ENCODE measurements at regions not wholly inside any gene's neighbourhood (a gene's known extent, or its start where the extent isn't known, plus 50 kb on each side); places are given as distances from the start of the nearest gene placed in this dataset.

DNA sequence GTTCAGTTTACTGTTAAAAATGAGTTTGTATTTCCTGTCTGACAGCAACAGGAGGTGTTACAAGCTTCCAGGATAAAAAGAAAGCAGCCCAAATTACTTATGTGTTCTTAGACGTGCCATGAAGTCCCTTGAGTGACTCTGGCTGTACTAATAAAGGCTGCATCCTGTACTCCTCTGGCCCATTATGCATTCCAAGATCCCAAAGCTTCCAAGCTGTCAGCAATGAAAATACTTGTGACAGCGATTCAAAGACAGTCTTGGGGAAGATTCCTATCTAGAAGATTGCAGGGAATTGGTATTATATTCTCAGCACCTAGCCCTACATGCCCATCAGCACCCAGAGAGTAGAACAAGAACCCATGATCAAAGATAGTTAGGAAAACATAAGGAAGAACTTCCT lies 281.6 kb upstream of the TRPC7 start:
- WGBS, 2 donors: 29 to 31% methylated on average over 2 of the region's 2 CpGs
- Histone ChIP-seq H3K4me3 (no peak overlapping the region), H3K9me3 (no peaks in the 10 kb centered on the region), H3K27ac (no peak overlapping the region), H3K4me1 (no peaks in the 10 kb centered on the region), H3K27me3 (no peaks in the 10 kb centered on the region), H3K36me3 (no peaks in the 10 kb centered on the region)
- intact Hi-C loops (cut with DNase I): no loop called here
- no peak for DNase-seq
- TF ChIP-seq, protein P1, sequence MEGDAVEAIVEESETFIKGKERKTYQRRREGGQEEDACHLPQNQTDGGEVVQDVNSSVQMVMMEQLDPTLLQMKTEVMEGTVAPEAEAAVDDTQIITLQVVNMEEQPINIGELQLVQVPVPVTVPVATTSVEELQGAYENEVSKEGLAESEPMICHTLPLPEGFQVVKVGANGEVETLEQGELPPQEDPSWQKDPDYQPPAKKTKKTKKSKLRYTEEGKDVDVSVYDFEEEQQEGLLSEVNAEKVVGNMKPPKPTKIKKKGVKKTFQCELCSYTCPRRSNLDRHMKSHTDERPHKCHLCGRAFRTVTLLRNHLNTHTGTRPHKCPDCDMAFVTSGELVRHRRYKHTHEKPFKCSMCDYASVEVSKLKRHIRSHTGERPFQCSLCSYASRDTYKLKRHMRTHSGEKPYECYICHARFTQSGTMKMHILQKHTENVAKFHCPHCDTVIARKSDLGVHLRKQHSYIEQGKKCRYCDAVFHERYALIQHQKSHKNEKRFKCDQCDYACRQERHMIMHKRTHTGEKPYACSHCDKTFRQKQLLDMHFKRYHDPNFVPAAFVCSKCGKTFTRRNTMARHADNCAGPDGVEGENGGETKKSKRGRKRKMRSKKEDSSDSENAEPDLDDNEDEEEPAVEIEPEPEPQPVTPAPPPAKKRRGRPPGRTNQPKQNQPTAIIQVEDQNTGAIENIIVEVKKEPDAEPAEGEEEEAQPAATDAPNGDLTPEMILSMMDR (IDR thresholded peaks at IDR 0.05): no peak
- no peak for TF ChIP-seq POLR2A (IDR thresholded peaks at IDR 0.05)

DNA sequence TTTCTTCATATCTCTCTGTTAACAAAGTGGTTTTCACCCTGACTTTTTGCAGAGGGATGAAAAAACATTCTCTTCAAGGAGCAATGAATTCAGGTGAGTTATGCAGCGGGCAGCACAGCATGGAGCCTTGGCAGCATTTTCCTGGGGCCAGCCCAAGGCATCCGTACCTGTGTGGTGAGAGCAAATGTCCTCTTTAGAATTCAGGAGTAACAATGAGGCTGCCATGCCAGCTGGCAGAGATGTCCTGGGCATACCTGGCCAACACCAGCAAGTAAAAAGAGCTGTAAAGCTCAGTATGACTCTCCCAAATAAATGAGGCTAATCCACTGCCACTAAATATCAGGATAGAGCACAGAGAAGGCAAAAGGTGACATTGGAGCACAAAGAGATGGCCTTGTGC lies 277.6 kb upstream of the TRPC7 start:
- 43 to 54% methylated on average over 1 to 2 of the region's 2 CpGs for WGBS, 2 donors
- H3K4me1 ChIP-seq: no peaks in the 10 kb centered on the region
- intact Hi-C loops (cut with DNase I): no loop called here
- no peaks in the 10 kb centered on the region for H3K9me3 ChIP-seq
- H3K36me3 ChIP-seq: no peaks in the 10 kb centered on the region
- DNase-seq: no peak
- H3K27me3 ChIP-seq: no peaks in the 10 kb centered on the region
- no peak overlapping the region for H3K27ac ChIP-seq
- H3K4me3 ChIP-seq: no peak overlapping the region
- no peak for TF ChIP-seq POLR2A (IDR thresholded peaks at IDR 0.05)
- TF ChIP-seq, protein P1 (IDR thresholded peaks at IDR 0.05): no peak

DNA sequence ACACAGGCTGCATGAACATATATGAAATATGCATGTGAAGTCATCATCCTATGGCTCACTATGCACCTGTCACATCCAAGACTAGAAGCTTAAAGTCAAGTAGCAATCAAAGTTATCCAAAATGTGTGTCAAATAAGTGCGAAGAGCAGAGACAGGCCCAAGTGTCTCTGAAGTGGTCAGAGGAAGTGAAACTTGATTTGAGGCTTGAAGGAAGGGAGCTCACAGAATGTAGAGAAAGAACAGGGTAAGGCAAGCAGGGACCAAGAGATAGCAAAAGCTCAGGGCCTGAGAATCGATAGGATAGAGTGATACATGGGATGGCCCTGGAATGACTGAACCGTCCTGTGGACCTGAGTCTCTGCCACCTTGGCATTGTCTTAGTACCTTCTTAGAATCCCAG lies 274.3 kb upstream of the TRPC7 start:
- no peak for DNase-seq
- WGBS, 2 donors: 80 to 86% methylated on average over 3 of the region's 3 CpGs
- H3K27me3 ChIP-seq: no peaks in the 10 kb centered on the region
- no peak overlapping the region for H3K4me3 ChIP-seq
- H3K36me3 ChIP-seq: no peaks in the 10 kb centered on the region
- TF ChIP-seq, protein P1 (IDR thresholded peaks at IDR 0.05): no peak
- TF ChIP-seq POLR2A (IDR thresholded peaks at IDR 0.05): no peak
- no peak overlapping the region for H3K27ac ChIP-seq
- no peaks in the 10 kb centered on the region for H3K9me3 ChIP-seq
- H3K4me1 ChIP-seq: no peaks in the 10 kb centered on the region
- intact Hi-C loops (cut with DNase I): no loop called here

DNA sequence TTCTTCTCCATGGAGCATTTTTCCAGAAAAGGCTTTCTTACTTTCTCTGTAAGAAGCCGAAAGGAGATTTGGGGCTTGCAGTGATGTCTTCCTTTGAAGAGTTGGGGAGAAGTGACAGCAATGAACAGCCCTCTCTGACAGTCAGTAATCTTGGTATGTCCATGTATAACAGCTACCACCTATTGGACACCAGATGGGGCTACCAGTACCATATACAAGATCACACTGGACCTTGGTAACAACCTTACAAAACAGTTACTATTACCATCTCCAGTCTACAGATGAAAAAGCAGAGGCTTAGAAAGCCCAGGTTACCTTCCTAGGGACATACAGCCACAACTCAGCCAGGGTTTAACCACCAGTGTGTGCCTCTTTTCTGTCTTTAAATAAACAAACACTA lies 272.7 kb upstream of the TRPC7 start:
- intact Hi-C loops (cut with DNase I): no loop called here
- no peak overlapping the region for H3K27ac ChIP-seq
- TF ChIP-seq, protein P1 (IDR thresholded peaks at IDR 0.05): no peak
- TF ChIP-seq POLR2A (IDR thresholded peaks at IDR 0.05): no peak
- DNase-seq: no peak
- WGBS, 2 donors: 100% methylated on average over 1 of the region's 1 CpG
- H3K4me3 ChIP-seq: no peak overlapping the region
- H3K4me1 ChIP-seq: no peaks in the 10 kb centered on the region
- H3K27me3 ChIP-seq: no peaks in the 10 kb centered on the region
- H3K9me3 ChIP-seq: no peaks in the 10 kb centered on the region
- H3K36me3 ChIP-seq: no peaks in the 10 kb centered on the region

DNA sequence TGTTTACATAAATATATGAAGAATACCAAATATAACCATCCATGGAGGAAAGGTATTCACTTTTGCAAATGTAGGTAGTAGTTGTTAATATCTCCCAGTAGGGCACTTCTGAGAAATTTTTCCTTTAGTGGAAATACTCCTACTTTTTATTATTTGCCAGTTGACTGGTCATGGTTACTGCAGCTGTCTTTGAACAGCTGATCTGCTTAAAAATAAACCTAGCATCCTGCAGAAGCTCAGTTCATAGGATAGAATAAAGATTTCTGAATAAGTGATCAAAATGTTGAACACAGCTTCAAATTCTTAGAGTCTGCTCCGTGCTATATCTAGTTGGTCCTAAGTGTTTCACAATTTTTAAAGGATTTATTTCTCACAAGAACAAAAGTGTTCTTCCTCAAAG lies 270.7 kb upstream of the TRPC7 start:
- no peaks in the 10 kb centered on the region for H3K27me3 ChIP-seq
- H3K4me1 ChIP-seq: no peaks in the 10 kb centered on the region
- no peaks in the 10 kb centered on the region for H3K36me3 ChIP-seq
- intact Hi-C loops (cut with DNase I): no loop called here
- DNase-seq: no peak
- TF ChIP-seq, protein P1 (IDR thresholded peaks at IDR 0.05): no peak
- no peak for TF ChIP-seq POLR2A (IDR thresholded peaks at IDR 0.05)
- no peak overlapping the region for H3K4me3 ChIP-seq
- no peaks in the 10 kb centered on the region for H3K9me3 ChIP-seq
- no peak overlapping the region for H3K27ac ChIP-seq
- WGBS, 2 donors: 82 to 100% methylated on average over 1 of the region's 1 CpG
